ENCODE measurements at regions not wholly inside any gene's neighbourhood (a gene's known extent, or its start where the extent isn't known, plus 50 kb on each side); places are given as distances from the start of the nearest gene placed in this dataset.

- TF ChIP-seq POLR2A (IDR thresholded peaks at IDR 0.05; ENCODE audit: low read depth, low read length) = no peak
- TF ChIP-seq POLR2AphosphoS5 (IDR thresholded peaks at IDR 0.05; ENCODE audit: low read depth, low read length) = no peak
- no peak for TF ChIP-seq TAF1 (IDR thresholded peaks at IDR 0.05; ENCODE audit: borderline replicate concordance, low read depth, low read length)
These were observed 528.6 kb downstream of the GATA3 start for GRCh38 chr10:8583096-8583495.
